Hypothalamus (tissue), 51 donors: ENCODE measurements at regions not wholly inside any gene's neighbourhood (a gene's known extent, or its start where the extent isn't known, plus 50 kb on each side); places are given as distances from the start of the nearest gene placed in this dataset.
"Not testable (repeated sequence)": the region's sequence is repeated elsewhere in the genome, so short reads cannot be mapped to it uniquely, and the experiment has no call there.

Experiments used
- DNase-seq, 51 donors: peaks; one replicate each; lab custom pipeline; 2025; lab: John Stamatoyannopoulos, UW

DNA sequence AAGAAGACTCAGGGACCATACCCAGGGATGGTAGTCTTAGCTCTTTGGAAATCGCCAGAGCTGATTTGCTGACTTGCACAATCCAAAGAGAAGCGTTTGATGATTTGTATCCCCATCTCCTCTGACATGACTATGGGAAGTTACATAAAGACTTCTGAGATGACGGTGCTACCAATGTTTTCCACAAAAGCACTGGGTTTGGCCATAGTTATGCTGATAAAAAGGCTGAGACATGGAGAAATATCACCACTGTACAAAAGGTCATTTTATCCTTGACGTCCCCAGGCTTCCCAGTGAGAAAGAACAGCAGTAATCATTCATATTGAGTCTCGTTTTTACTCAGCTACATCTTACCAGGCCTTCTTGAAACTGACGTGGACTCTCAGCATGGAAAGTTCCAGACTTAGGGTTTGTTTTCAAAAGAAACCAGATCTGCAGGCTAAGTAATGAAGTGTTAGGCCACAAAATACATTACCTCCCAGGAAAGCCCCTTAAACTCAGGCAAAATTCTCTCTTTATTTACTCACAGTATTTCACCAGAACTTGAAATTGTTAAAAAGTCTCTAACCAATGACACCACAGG, 370.3 kb upstream of the JARID2 start:
- no peak for DNase-seq

- no peak for DNase-seq
These were observed 368.9 kb upstream of the JARID2 start for GRCh38 chr6:14876778-14877613.

- DNase-seq = no peak
These were observed 368.1 kb upstream of the JARID2 start for GRCh38 chr6:14877758-14878157.

DNA sequence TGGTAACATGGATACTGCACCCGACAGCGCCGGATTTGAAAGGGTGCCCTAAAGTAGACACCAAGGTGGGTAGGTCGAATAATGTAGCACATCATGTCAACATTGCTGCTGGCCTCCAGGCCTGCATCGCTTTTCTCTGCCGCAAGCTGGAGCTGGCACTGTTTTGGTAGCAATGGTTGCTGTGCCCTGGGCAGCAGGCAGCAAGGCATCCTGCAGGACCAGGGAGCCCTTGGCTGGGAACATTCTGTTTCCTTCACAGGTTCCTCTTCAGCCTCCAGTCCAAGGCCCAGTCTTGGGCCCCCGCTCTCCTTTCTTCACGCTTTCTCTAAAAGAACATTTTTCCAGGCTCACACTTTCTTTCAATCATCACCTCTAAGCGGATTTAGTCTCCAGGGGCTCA, 365.8 kb upstream of the JARID2 start:
- peak in 17 of 51 donors; percentile 3 to 51 (median 11) for DNase-seq

DNA sequence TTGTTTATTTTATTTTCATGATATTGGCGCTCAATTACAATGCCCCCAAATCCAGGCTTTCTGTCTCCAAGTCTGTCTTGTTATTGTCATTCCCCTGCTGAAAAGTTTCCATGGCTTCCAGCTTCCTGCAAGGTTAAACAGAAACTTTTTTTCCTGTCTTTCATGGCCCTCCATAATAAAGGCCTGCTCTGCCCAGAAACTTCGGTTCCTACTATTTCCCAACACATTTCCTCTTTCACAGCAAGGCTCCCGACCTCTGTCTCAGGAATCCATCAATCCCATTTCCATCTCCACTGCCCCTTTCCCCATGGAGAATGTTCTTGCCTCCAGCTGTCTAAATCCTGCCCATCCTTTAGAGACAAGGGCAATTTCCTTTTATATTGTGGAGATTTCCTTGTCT, 365.2 kb upstream of the JARID2 start:
- no peak for DNase-seq

GRCh38 chr6:14881398-14881797, 364.5 kb upstream of the JARID2 start:
- DNase-seq = no peak

- no peak for DNase-seq
These were observed 363.4 kb upstream of the JARID2 start for GRCh38 chr6:14882394-14883026.

DNA sequence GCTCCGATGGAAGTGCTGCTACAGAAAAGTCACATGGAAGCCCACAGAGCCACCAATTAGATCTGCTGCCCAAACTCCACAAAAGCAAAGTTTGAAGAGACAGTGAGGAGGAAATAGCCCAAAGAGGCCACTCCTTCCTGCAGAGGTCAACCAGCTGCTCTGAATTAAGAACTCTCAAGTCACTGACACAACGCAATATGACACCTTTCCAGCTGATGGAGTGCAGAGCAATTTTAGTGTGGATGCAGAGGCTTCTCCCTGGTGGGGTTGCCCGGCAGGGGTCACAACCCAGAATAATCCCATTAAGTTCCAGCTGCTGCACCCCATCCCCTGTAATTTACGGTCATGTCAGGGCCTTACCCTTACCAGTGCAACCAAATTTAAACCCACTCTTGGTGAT, 361.9 kb upstream of the JARID2 start:
- DNase-seq = no peak

- no peak for DNase-seq
These were observed 360.4 kb upstream of the JARID2 start for GRCh38 chr6:14885498-14885897.

GRCh38 chr6:14887181-14887580, 358.7 kb upstream of the JARID2 start:
- DNase-seq = no peak

DNA sequence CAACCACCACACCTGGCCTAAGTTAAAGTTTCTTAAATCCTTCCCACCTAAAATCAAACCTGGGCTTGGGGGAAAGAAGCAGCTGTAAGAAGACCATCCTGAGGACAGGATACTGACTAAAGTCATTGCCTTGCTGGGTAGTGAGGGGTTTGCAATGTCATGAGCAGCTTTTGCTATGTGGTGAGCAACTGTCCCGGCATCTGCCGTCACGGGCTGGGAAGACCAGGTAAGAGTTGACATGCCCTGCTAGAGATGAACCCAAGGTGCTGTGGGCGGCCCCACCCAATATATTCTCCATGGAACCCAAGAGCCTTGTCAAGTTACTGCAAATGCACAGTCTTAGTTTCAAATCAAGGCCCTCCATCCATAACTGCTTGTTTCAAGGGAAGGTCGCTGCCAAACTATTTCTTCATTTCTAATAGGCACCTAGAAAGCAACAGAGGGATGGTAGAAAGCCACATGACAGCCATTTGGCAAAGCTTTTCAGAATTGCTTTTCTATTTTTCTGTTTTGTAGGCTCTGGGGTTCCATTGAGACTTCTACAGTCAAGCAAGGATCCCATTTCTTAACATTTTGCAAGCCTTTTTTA, 357.8 kb upstream of the JARID2 start:
- DNase-seq = no peak

GRCh38 chr6:14888575-14889000, 357.3 kb upstream of the JARID2 start:
- no peak for DNase-seq

GRCh38 chr6:14889188-14889587, 356.7 kb upstream of the JARID2 start:
- DNase-seq = no peak

DNA sequence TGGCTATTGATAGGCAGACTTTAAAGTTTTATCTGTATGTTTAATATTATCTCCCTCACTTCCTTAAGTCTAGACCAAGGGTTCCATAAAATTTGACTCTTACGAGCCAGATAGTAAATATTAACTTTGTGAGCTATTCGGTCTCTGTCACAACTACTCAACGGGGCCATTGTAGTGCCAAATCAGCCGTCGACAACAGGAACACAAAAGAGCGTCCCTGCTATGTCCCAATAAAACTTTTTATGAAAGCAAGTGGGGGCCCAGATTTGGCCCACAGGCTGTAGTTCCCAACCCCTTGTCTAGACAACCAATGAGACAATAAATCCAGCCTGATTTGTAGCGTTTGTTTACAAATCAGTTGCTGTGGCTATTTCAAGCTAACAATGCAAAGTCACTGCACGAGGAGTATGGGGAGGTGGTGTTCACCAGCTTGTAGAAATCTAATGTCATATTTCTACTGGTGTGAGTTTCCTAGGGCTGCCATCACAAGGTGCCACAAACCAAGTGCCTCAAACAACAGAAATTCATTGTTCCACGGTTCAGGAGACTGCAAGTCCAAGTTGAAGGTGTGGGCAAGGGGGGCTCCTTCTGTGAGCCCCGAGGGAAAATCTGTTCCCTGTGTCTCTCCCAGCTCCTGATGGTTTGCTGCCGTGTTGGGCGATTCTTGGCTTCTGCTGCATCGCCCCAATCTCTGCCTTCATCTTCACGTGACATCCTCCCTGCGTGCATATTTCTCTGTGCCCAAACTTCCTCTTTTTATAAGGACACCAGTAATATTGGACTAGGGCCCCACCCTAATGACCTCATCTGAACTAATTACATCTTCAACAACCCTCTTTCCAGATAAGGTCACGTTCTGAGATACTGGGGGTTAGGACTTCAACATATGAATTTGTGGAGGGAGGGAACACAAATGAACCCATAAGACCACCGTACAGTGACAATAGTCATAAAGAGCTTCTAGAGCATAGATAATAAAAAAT, 356.0 kb upstream of the JARID2 start:
- DNase-seq = no peak

GRCh38 chr6:14891820-14892375, 354.0 kb upstream of the JARID2 start:
- DNase-seq = not testable (repeated sequence)

DNA sequence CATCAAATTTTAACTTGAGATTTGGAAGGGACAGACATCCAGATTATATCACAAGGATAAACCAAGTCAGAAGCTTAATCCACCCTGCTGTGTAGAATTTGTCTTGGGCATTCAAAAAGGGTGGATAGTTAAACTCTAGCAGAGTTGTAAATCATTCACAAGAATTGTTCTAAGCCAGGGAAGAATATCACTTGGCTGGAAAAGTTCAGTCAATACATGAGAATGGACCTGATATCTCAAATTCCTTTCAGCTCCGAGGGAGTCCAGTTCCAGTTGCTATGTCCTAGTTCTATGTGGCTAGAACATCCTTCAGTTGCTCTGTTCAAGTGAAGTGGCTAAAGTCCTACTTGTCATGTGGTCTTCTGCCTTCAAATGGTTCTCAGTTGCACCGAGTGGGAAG, 351.8 kb upstream of the JARID2 start:
- DNase-seq = no peak

GRCh38 chr6:14896475-14896874, 349.4 kb upstream of the JARID2 start:
- DNase-seq = no peak

GRCh38 chr6:14897831-14898230, 348.0 kb upstream of the JARID2 start:
- DNase-seq = no peak

- DNase-seq = not testable (repeated sequence)
These were observed 346.4 kb upstream of the JARID2 start for GRCh38 chr6:14899441-14899840.

GRCh38 chr6:14900919-14901318, 344.9 kb upstream of the JARID2 start:
- DNase-seq = no peak
